Cardiac muscle cell (in vitro differentiated cells and primary cell): ENCODE measurements at regions not wholly inside any gene's neighbourhood (a gene's known extent, or its start where the extent isn't known, plus 50 kb on each side); places are given as distances from the start of the nearest gene placed in this dataset.

ENCODE experiments used
- DNase-seq, 2 donors: peaks; one replicate each; pipeline versions ENCODE4 v3.0.0 to v3.0.0-alpha.2; 2010 to 2017; ENCODE audit warnings: low read depth in 1 of 2, low spot score in 1 of 2
- H3K27ac ChIP-seq: fragments of 200-600 bp; sonication (generic); 2 replicates; pipeline ENCODE4 v1.5.1; 2016
- H3K27me3 ChIP-seq: fragments of 200-600 bp; sonication (generic); 2 replicates; pipeline ENCODE4 v1.6.0; 2016; ENCODE audit warnings: control low read depth
- H3K36me3 ChIP-seq: fragments of 200-600 bp; sonication (generic); 2 replicates; pipeline ENCODE4 v1.5.1; 2016; ENCODE audit warnings: control low read depth
- H3K4me1 ChIP-seq: fragments of 200-600 bp; sonication (generic); 2 replicates; pipeline ENCODE4 v1.8.1; 2017; ENCODE audit warnings: low read depth, mild to moderate bottlenecking, mixed run types
- H3K4me3 ChIP-seq: fragments of 200-600 bp; sonication (generic); 2 replicates; pipeline ENCODE4 v1.5.1; 2016; ENCODE audit warnings: mild to moderate bottlenecking
- H3K9me3 ChIP-seq: fragments of 200-600 bp; sonication (generic); 2 replicates; pipeline ENCODE4 v1.5.1; 2017; ENCODE audit warnings: low read depth, mild to moderate bottlenecking, control low read depth
- TF ChIP-seq, protein P1 (sequence below): IDR thresholded peaks from 2 replicates; pipeline ENCODE4 v1.5.1; 2012; ENCODE audit warnings: low read depth, mild to moderate bottlenecking, low read length

DNA sequence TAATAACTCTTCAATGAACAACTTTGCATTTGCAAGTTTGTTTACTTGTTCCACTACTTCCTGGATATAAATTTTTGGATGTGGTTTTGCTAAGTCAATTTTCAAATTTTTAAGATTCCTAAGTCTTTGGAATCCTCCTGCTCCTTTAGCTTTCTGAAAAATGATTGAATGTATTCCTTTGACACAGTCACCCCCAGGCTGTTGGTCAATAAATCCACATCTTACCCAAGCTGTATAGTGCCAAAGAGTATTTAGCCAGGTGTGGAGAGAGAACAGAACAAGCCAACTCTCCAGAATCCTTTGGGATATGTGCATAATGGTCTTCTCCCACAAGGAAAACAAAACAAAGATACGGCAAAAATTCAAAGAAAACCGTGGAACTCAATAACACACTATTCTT, 56.9 kb upstream of the INTU start:
- H3K4me3 ChIP-seq, result no peak overlapping the region
- TF ChIP-seq, protein P1, sequence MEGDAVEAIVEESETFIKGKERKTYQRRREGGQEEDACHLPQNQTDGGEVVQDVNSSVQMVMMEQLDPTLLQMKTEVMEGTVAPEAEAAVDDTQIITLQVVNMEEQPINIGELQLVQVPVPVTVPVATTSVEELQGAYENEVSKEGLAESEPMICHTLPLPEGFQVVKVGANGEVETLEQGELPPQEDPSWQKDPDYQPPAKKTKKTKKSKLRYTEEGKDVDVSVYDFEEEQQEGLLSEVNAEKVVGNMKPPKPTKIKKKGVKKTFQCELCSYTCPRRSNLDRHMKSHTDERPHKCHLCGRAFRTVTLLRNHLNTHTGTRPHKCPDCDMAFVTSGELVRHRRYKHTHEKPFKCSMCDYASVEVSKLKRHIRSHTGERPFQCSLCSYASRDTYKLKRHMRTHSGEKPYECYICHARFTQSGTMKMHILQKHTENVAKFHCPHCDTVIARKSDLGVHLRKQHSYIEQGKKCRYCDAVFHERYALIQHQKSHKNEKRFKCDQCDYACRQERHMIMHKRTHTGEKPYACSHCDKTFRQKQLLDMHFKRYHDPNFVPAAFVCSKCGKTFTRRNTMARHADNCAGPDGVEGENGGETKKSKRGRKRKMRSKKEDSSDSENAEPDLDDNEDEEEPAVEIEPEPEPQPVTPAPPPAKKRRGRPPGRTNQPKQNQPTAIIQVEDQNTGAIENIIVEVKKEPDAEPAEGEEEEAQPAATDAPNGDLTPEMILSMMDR, result no peak
- H3K27ac ChIP-seq, result no peak overlapping the region
- no peaks in the 10 kb centered on the region for H3K36me3 ChIP-seq
- H3K4me1 ChIP-seq, result no peaks in the 10 kb centered on the region
- H3K27me3 ChIP-seq, result no peaks in the 10 kb centered on the region
- DNase-seq, result no peak
- no peaks in the 10 kb centered on the region for H3K9me3 ChIP-seq

DNA sequence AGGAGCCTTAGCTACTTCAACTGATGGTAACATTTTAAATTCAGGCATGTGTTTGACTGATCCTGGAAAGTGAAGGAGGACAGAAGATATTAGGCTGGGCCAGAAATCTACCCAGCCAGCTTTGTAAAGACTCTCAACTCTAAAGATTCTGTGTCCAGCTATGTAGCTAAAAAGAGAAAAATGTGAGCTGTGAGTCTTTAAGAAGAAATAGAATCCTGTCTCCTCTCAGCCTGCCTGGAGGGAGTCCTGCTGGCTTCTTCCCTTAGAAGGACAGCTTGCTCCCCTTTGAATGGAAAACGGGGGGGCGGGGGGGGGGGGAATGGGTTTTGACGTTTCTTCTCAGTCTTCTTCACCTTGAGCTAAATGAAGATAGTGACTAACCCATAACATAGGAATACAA, 54.3 kb upstream of the INTU start:
- TF ChIP-seq, protein P1, result no peak
- Histone ChIP-seq H3K27ac (no peak overlapping the region), H3K4me3 (no peak overlapping the region), H3K9me3 (no peaks in the 10 kb centered on the region), H3K4me1 (no peaks in the 10 kb centered on the region), H3K27me3 (no peaks in the 10 kb centered on the region), H3K36me3 (no peaks in the 10 kb centered on the region)
- no peak for DNase-seq

DNA sequence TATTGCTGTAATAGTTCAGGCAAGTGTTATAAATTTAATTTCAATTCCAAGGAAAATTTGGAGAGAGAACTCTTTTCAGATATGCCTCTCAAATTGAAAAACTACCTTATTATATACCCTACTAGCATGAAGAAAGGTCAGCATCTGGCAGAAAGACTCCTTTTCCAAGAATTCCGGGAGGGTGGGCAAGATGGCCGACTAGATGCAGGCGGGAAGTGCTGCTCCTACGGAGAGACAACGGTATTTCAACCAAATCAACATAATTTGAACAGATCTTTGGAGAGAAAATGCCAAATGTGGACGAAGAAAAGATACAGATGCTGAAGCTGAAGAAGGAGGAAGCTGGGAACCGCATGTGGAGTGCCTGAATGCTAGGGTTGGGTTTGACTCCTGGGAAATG, 53.8 kb upstream of the INTU start:
- Histone ChIP-seq H3K4me3 (no peak overlapping the region), H3K27ac (no peak overlapping the region), H3K4me1 (no peaks in the 10 kb centered on the region), H3K36me3 (no peaks in the 10 kb centered on the region), H3K27me3 (no peaks in the 10 kb centered on the region), H3K9me3 (no peaks in the 10 kb centered on the region)
- TF ChIP-seq, protein P1, result no peak
- DNase-seq, result no peak

DNA sequence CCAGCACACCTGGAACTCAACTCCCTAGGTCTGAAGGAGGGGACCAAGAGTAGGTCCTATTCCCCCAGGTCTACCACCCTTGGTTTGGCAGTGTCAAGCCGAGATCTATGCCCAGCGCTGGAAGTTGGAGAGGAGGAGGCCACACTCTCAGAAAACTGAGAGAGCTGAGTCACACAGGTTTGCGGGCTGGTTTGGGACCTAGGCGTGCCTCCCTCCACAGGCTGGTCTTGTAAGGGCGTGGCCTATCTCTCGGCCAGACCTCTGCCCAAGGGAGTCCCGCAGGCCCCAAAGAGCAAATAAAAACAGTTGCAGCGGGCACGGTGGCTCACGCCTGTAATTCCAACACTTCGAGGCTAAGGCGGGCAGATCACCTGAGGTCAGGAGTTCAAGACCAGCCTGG, 52.9 kb upstream of the INTU start:
- Histone ChIP-seq H3K4me3 (no peak overlapping the region), H3K9me3 (no peaks in the 10 kb centered on the region), H3K4me1 (no peaks in the 10 kb centered on the region), H3K27ac (no peak overlapping the region), H3K36me3 (no peaks in the 10 kb centered on the region), H3K27me3 (no peaks in the 10 kb centered on the region)
- TF ChIP-seq, protein P1, result no peak
- no peak for DNase-seq

DNA sequence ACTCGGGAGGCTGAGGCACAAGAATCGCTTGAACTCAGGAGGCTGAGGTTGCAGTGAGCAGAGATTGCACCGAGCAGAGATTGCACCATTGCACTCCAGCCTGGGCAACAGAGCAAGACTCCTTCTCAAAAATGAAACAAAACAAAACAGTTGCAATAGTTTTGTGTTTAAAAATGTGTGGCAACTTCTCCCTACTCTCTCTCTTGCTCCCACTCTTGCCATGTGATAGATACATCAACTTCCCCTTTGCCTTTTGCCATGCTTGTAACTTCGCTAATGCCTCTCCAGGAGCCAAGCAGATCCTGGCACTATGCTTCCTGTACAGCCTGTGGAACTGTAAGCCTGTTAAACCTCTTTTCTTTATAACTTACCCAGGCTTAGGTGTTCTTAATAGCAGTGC, 52.5 kb upstream of the INTU start:
- TF ChIP-seq, protein P1, result no peak

DNA sequence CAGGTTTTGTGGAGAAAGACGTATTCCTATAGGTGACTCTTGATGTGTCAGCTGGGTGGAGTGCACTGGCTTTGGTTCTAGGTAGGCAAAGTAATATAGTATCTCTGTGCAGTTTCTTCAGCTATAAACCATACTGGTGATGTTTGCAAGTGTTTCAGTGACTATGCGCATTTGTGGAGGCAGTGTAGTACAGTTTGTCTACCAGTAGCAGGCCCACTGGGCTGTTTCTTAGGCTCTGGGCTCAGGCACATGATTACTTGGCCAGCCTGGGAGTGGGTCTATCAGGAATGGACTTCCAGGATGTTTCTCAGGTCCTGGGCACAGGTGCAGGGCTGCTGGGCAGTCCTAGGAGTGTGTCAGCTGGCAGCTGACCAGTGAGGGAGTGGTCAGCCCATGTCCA, 51.9 kb upstream of the INTU start:
- no peak overlapping the region for H3K4me3 ChIP-seq
- no peaks in the 10 kb centered on the region for H3K36me3 ChIP-seq
- TF ChIP-seq, protein P1, result no peak
- DNase-seq, result no peak
- H3K4me1 ChIP-seq, result no peaks in the 10 kb centered on the region
- H3K27ac ChIP-seq, result no peak overlapping the region
- H3K9me3 ChIP-seq, result no peaks in the 10 kb centered on the region
- H3K27me3 ChIP-seq, result no peaks in the 10 kb centered on the region

More for the DNA sequence above, 52.5 kb upstream of the INTU start:
- Histone ChIP-seq H3K9me3 (no peaks in the 10 kb centered on the region), H3K4me3 (no peak overlapping the region), H3K4me1 (no peaks in the 10 kb centered on the region), H3K27me3 (no peaks in the 10 kb centered on the region), H3K27ac (no peak overlapping the region), H3K36me3 (no peaks in the 10 kb centered on the region)
- DNase-seq, result no peak
